K562 (cell line): ENCODE measurements at regions not wholly inside any gene's neighbourhood (a gene's known extent, or its start where the extent isn't known, plus 50 kb on each side); places are given as distances from the start of the nearest gene placed in this dataset.

Experiments
- ATAC-seq: fragments of 200-7000 bp; cut with Tn5 transposase; 3 replicates; pipeline ENCODE4 v1.9.1; 2020; ENCODE audit warnings: moderate library complexity
- BruUV-seq: library from RNA; stranded (reverse); fragments of 400-500 nt; replicated peaks from 2 replicates; lab custom pipeline; 2021; lab: Mats Ljungman, UMichigan
- CTCF ChIA-PET: fragments of 300-600 bp; formaldehyde crosslinking; extraction: SDS; loops from one replicate; lab custom pipeline; 2021; ENCODE audit warnings: low intra/inter-chr PET ratio; lab: Yijun Ruan, JAX
- POLR2A ChIA-PET: fragments of 300-600, 350-650 bp; sonication (Branson Sonifier 250); formaldehyde crosslinking; extraction: SDS; loops from one replicate; lab custom pipeline; 2021; ENCODE audit warnings: antibody characterized with exemption, inconsistent platforms; lab: Yijun Ruan, JAX
- DNase-seq, 4 experiments: peaks; one replicate each; pipeline versions ENCODE4 v3.0.0 to v3.0.0-alpha.2; 2011 to 2018; ENCODE audit warnings: low spot score in 3 of 4, mixed read lengths in 3 of 4; ENCODE audit errors: extremely low read depth in 1 of 4
- FAIRE-seq: peaks from 2 replicates; lab custom pipeline; 2011; peaks lifted over from hg19 to GRCh38; lab: Jason Lieb, UNC
- H2AFZ ChIP-seq: 2 replicates; pipeline ENCODE4 v1.6.0; 2011; ENCODE audit warnings: low read depth, low read length, control low read depth, inconsistent platforms
- H3K27ac ChIP-seq: fragments of 200-600 bp; 3 replicates; pipeline ENCODE4 v1.8.0; 2011; ENCODE audit warnings: low read depth, mild to moderate bottlenecking, control low read depth, inconsistent platforms, low read length, moderate library complexity, mixed read lengths; ENCODE audit errors: extremely low read depth
- H3K27me3 ChIP-seq, 2 experiments: fragments of 300-600 bp in 1 of 2; 2 replicates in 1 of 2; 3 replicates in 1 of 2; pipeline versions ENCODE4 v1.6.0 to v1.8.0; 2011; ENCODE audit warnings: inconsistent platforms in 2 of 2, low read length in 2 of 2, mild to moderate bottlenecking in 1 of 2, mixed read lengths in 1 of 2, moderate library complexity in 1 of 2; ENCODE audit not compliant: control insufficient read depth in 2 of 2, insufficient read depth in 2 of 2
- H3K36me3 ChIP-seq: fragments of 300-600 bp; 3 replicates; pipeline ENCODE4 v1.8.0; 2011; ENCODE audit warnings: mild to moderate bottlenecking, low read length, inconsistent platforms; ENCODE audit not compliant: control insufficient read depth, insufficient read depth
- H3K4me1 ChIP-seq, 2 experiments: fragments of 200-600 bp in 1 of 2; replicated peaks in 1 of 2; 2 replicates in 1 of 2; 3 replicates in 1 of 2; pipeline versions ENCODE4 v1.5.1 to v1.8.0; 2011; ENCODE audit warnings: inconsistent platforms in 2 of 2, low read length in 2 of 2, mild to moderate bottlenecking in 1 of 2, mixed read lengths in 1 of 2, moderate library complexity in 1 of 2; ENCODE audit not compliant: control insufficient read depth in 2 of 2, insufficient read depth in 2 of 2
- H3K4me2 ChIP-seq: 2 replicates; pipeline ENCODE4 v1.6.1; 2011; ENCODE audit warnings: low read length, control low read depth, inconsistent platforms, mixed read lengths; ENCODE audit not compliant: insufficient read depth
- H3K4me3 ChIP-seq: fragments of 200-600 bp; sonication (generic), shearing (Covaris generic); 2 replicates; pipeline ENCODE4 v1.5.1; 2016; ENCODE audit warnings: control low read depth, inconsistent platforms
- H3K79me2 ChIP-seq: fragments of 200-600 bp; 3 replicates; pipeline ENCODE4 v1.8.0; 2011; ENCODE audit warnings: low read length, inconsistent platforms; ENCODE audit not compliant: control insufficient read depth, insufficient read depth
- H3K9ac ChIP-seq, 2 experiments: 2 replicates each; pipeline versions ENCODE4 v1.6.0 to v1.6.1; 2011; ENCODE audit warnings: low read depth in 2 of 2, low read length in 2 of 2, control low read depth in 1 of 2, inconsistent platforms in 1 of 2, mild to moderate bottlenecking in 1 of 2, mixed read lengths in 1 of 2; ENCODE audit not compliant: insufficient read depth in 1 of 2
- H3K9me1 ChIP-seq: one replicate; pipeline ENCODE4 v1.6.0; 2011; ENCODE audit warnings: inconsistent platforms, mild to moderate bottlenecking, low read length, moderate library complexity; ENCODE audit not compliant: control insufficient read depth, insufficient read depth
- H3K9me3 ChIP-seq: replicated peaks from 2 replicates; pipeline ENCODE4 v1.5.1; 2011; ENCODE audit warnings: low read depth, low read length, inconsistent platforms; ENCODE audit not compliant: control insufficient read depth, insufficient read depth
- H4K20me1 ChIP-seq: replicated peaks from 2 replicates; pipeline ENCODE4 v1.6.1; 2011; ENCODE audit warnings: low read length, inconsistent platforms, mixed read lengths; ENCODE audit not compliant: control insufficient read depth, insufficient read depth
- ATF7 ChIP-seq: fragments of 450-650 bp; IDR thresholded peaks from 2 replicates; pipeline ENCODE4 v1.7.1; 2014; ENCODE audit warnings: mild to moderate bottlenecking, moderate library complexity
- BRD4 ChIP-seq: fragments of 200-600 bp; sonication (generic); IDR thresholded peaks from 2 replicates; pipeline ENCODE4 v1.6.1; 2017; ENCODE audit warnings: inconsistent platforms
- BRD9 ChIP-seq: fragments of 450-650 bp; IDR thresholded peaks from 2 replicates; pipeline ENCODE4 v1.6.1; 2018; ENCODE audit warnings: low read depth; ENCODE audit not compliant: partially characterized antibody
- CBFA2T2 ChIP-seq: fragments of 450-650 bp; conservative IDR thresholded peaks from 2 replicates; pipeline ENCODE4 v1.6.1; 2017; ENCODE audit warnings: mild to moderate bottlenecking
- CEBPG ChIP-seq, 3 experiments: fragments of 200-800 bp in 1 of 3; sonication (Bioruptor generic) in 1 of 3; sonication (generic) in 1 of 3; formaldehyde crosslinking in 1 of 3; IDR thresholded peaks in 2 of 3; conservative IDR thresholded peaks in 1 of 3; 2 replicates each; pipeline versions ENCODE4 v1.6.1 to v1.8.0; 2016 to 2022; ENCODE audit warnings: missing compliant biosample characterization in 2 of 3, missing genetic modification characterization in 2 of 3, mild to moderate bottlenecking in 1 of 3, missing genetic modification reagents in 1 of 3
- FOXA3 ChIP-seq, 2 experiments: fragments of 450-650 bp in 1 of 2; sonication (generic) in 1 of 2; formaldehyde crosslinking; IDR thresholded peaks in 1 of 2; conservative IDR thresholded peaks in 1 of 2; 2 replicates each; pipeline versions ENCODE4 v1.4.0 to v1.8.0; 2020 to 2022; ENCODE audit warnings: mild to moderate bottlenecking in 2 of 2, missing genetic modification reagents in 1 of 2
- JUND ChIP-seq, 2 experiments: IDR thresholded peaks; 2 replicates in 1 of 2; 3 replicates in 1 of 2; pipeline ENCODE4 v1.6.1; 2011; ENCODE audit warnings: borderline replicate concordance in 2 of 2, low read depth in 2 of 2, low read length in 2 of 2, improper control_type of control experiment in 1 of 2, missing biosample characterization in 1 of 2, missing genetic modification characterization in 1 of 2, missing genetic modification reagents in 1 of 2
- NCOA6 ChIP-seq: fragments of 450-650 bp; IDR thresholded peaks from 2 replicates; pipeline ENCODE4 v1.6.1; 2017; ENCODE audit warnings: mild to moderate bottlenecking
- ZFP30 ChIP-seq: fragments of 250-450 bp; sonication (Bioruptor Pico); IDR thresholded peaks from 2 replicates; pipeline ENCODE4 v1.8.0; 2022; ENCODE audit warnings: moderate library complexity, mild to moderate bottlenecking, inconsistent platforms, borderline replicate concordance
- ZNF146 ChIP-seq: IDR thresholded peaks from one replicate; pipeline ENCODE4 v1.6.1; 2018; ENCODE audit warnings: missing compliant biosample characterization; ENCODE audit not compliant: unreplicated experiment
- ZNF584 ChIP-seq: fragments of 200-800 bp; sonication (Bioruptor generic); IDR thresholded peaks from 2 replicates; pipeline ENCODE4 v1.6.1; 2016; ENCODE audit warnings: low read depth, mild to moderate bottlenecking, missing genetic modification characterization, missing compliant biosample characterization
- WGBS: fragments of 100-300 bp; shearing (Covaris generic); methylation state at CpG from one replicate; pipeline ENCODE4 v1.1.6; 2016; ENCODE audit warnings: low coverage, mixed read lengths; ENCODE audit not compliant: insufficient coverage; ENCODE audit errors: missing lambda C conversion rate; 5-methylcytosine and 5-hydroxymethylcytosine counted together
- in situ Hi-C: fragments of 300-500 bp; cut with MboI; formaldehyde crosslinking; loops from 4 replicates; pipeline ENCODE4 v1.15.0; 2018; ENCODE audit warnings: inconsistent platforms, mixed read lengths
- intact Hi-C: fragments of 100-400 bp; cut with micrococcal nuclease; formaldehyde crosslinking; loops from 2 replicates; pipeline ENCODE4 v1.14.2; 2022
- TF ChIP-seq, protein P1 (sequence below): sonication (generic); formaldehyde crosslinking; IDR thresholded peaks from 2 replicates; pipeline ENCODE4 v1.9.0; 2022; ENCODE audit warnings: mild to moderate bottlenecking, missing genetic modification reagents

DNA sequence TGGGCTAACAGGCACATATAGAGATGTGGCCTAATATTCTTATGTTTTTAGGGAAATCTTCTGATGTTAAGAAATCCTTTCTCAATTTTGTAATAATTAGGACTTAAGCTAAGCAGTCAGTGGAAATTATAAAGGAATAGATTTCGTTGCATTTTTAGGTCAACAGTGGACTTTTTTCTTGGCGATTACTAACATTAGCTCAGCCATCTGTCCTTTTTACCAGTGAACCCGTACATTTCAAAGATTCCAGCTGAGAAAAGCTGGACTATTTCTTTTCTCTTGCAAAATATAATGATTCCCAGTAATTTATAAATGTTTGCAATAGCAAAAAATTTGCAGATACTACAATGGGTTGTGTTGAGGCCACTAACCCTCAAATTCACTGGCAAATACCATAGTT, 54.9 kb upstream of the CA10 start:
- ChIA-PET POLR2A (no interaction called here), CTCF (no interaction called here)
- intact Hi-C loops (no loop called here), in situ Hi-C loops (no loop called here)
- 0% methylated on average over 3 of the region's 3 CpGs for WGBS
- Histone ChIP-seq H3K27ac (no peak overlapping the region), H3K4me3 (no peak overlapping the region), H3K27me3 (no peaks in the 10 kb centered on the region), H4K20me1 (no peaks in the 10 kb centered on the region), H3K4me1 (no peaks in the 10 kb centered on the region), H3K9me1 (no peaks in the 10 kb centered on the region), H3K9me3 (no peaks in the 10 kb centered on the region), H3K9ac (no peak overlapping the region), H2AFZ (no peak overlapping the region), H3K36me3 (no peaks in the 10 kb centered on the region), H3K4me2 (no peak overlapping the region), H3K79me2 (no peaks in the 10 kb centered on the region)
- BruUV-seq = no TSS peak
- FAIRE-seq (no peak), ATAC-seq (no peak), DNase-seq (no peak)
- no peak for TF ChIP-seq CEBPG (CRISPR knock-in tag; IDR thresholded peaks at IDR 0.05)
- no peak for TF ChIP-seq CEBPG (tag; conservative IDR thresholded peaks at IDR 0.05 in 1 of 2, IDR thresholded peaks at IDR 0.05 in 1 of 2)
- TF ChIP-seq ZFP30 (CRISPR knock-in tag) = no peak
- TF ChIP-seq FOXA3 (CRISPR knock-in tag; conservative IDR thresholded peaks at IDR 0.05 in 1 of 2, IDR thresholded peaks at IDR 0.05 in 1 of 2) = no peak
- TF ChIP-seq ATF7 = no peak
- TF ChIP-seq ZNF146 (CRISPR knock-in tag) = no peak
- TF ChIP-seq, protein P1, sequence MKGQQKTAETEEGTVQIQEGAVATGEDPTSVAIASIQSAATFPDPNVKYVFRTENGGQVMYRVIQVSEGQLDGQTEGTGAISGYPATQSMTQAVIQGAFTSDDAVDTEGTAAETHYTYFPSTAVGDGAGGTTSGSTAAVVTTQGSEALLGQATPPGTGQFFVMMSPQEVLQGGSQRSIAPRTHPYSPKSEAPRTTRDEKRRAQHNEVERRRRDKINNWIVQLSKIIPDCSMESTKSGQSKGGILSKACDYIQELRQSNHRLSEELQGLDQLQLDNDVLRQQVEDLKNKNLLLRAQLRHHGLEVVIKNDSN = no peak
- no peak for TF ChIP-seq ZNF584 (CRISPR knock-in tag)
- no peak for TF ChIP-seq BRD9
- TF ChIP-seq JUND (IDR thresholded peaks at IDR 0.05; ENCODE audit: borderline replicate concordance, low read depth, low read length) = no peak
- no peak for TF ChIP-seq JUND (tag; IDR thresholded peaks at IDR 0.05; ENCODE audit: borderline replicate concordance, low read depth, low read length)
- no peak for TF ChIP-seq BRD4
- no peak for TF ChIP-seq CBFA2T2
- TF ChIP-seq NCOA6 = no peak
